ENCODE measurements at regions not wholly inside any gene's neighbourhood (a gene's known extent, or its start where the extent isn't known, plus 50 kb on each side); places are given as distances from the start of the nearest gene placed in this dataset.

DNA sequence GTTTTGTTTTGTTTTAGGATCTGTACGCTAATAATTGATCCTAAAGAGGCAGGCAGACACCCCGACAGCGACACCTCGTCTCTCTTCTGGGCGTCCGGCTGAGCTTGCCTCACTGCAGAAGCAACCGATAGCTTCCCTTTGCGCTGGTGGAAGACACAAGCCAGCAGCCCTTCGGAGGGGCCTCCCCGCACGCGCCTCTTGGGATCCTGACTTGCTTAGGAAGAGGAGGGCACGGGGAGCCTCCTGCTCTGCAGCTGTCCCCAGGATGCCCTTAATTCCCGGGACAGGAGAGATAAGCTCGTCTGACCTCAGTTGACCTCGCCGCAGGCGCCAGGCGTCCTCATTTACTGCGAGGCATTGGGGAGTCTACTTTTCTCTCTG lies 94.0 kb downstream of the CD83 start:
- TF ChIP-seq, protein P1, sequence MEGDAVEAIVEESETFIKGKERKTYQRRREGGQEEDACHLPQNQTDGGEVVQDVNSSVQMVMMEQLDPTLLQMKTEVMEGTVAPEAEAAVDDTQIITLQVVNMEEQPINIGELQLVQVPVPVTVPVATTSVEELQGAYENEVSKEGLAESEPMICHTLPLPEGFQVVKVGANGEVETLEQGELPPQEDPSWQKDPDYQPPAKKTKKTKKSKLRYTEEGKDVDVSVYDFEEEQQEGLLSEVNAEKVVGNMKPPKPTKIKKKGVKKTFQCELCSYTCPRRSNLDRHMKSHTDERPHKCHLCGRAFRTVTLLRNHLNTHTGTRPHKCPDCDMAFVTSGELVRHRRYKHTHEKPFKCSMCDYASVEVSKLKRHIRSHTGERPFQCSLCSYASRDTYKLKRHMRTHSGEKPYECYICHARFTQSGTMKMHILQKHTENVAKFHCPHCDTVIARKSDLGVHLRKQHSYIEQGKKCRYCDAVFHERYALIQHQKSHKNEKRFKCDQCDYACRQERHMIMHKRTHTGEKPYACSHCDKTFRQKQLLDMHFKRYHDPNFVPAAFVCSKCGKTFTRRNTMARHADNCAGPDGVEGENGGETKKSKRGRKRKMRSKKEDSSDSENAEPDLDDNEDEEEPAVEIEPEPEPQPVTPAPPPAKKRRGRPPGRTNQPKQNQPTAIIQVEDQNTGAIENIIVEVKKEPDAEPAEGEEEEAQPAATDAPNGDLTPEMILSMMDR (IDR thresholded peaks at IDR 0.05; ENCODE audit: low read depth, low read length, poor library complexity, severe bottlenecking), result no peak
- no peak for TF ChIP-seq EZH2phosphoT487 (IDR thresholded peaks at IDR 0.05; ENCODE audit: borderline replicate concordance, low read length)
